ENCODE measurements at regions not wholly inside any gene's neighbourhood (a gene's known extent, or its start where the extent isn't known, plus 50 kb on each side); places are given as distances from the start of the nearest gene placed in this dataset.

DNA sequence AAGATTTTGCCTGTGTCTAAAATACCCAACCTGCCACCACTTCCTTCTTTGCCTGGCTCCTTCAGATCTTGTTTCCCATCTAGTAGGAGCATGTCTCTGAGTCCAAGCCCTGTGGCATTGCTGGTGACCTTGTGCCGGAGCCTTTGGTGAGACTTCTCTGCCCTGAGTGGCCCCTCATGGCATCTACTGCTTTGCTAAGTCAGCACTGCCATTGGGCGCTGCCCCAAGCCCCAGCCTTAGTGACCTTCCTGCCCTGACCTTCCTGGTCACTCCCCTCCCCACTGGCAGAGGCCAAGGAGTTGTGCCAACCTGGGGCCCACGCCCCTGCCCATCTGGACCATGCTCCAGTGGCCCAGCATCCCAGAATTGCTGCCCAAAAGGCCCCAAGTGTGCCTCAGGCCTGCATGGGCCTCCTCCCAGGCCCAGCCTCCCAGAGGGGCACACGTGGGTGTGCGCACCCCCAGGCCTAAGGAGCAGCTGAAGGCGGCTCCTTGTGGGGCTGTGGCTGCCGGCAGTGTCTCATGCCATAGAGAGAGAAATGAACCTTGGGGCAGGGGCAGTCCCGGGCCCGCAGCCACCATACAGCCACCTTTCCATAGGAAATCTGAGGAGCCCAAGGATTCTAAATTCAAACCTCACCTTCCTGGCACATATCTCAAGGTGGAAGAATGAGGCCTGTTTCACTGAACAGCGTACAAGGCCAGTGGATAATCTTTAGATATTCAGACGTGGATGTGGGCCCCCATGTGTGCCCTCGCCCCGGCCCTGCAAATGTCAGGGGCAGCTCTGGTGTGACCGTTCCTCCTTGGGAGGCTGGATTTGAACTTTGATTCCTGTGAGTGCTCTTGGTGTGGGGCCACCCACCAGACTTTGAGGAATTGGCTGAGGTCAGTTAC lies 100.2 kb upstream of the SLC66A3 start:
- no peak for DNase-seq
- no peak for TF ChIP-seq POLR2A (IDR thresholded peaks at IDR 0.05; ENCODE audit: low read length)

DNA sequence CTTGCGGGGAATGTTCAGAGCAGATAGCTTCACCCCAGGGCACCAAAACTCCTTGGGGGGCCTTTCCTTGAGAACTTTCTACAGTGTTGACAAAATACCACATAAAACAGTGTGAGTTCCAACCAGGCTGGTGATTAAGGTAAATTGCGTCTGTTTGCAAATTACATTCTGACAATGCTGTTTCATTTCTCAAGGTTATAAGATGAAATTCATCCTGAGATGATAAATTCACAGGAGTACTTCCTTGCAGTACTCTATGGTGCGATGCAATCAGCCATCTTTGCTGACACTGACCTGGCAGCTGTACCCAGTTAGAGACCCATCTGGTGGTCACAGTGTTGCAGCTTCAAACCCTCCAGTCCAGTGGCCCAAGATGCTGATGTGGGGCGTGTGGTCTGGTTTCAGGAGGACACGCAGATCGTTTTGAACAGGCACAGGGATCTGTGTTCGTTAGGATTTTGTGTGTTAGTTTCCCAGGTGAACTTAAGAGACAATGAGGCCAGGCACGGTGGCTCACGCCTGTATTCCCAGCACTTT lies 99.5 kb upstream of the SLC66A3 start:
- no peak for DNase-seq
- TF ChIP-seq POLR2A (IDR thresholded peaks at IDR 0.05; ENCODE audit: low read length) (no peak), GATA1 (IDR thresholded peaks at IDR 0.05; ENCODE audit: low read depth, low read length) (no peak)

DNA sequence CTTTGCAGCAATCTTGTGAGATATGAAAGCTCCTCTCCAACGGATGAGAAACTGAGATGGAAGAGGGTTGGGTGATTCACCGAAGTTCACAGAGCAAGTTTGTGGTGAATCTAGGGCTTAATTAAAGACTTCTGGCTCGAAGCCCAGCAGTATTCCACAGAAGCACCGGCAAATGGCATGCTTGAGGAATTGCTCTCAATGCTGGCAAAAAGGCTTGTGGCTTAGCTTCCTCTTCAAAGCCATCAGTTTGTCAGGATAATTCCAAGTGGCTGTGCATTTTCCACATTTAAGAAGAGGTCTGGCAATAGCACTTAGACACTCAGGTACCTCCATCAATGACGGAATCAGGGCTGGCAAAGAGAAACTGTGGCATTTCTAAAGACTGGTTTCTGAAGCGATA lies 98.7 kb upstream of the SLC66A3 start:
- TF ChIP-seq GATA1 (IDR thresholded peaks at IDR 0.05; ENCODE audit: low read depth, low read length), result no peak

DNA sequence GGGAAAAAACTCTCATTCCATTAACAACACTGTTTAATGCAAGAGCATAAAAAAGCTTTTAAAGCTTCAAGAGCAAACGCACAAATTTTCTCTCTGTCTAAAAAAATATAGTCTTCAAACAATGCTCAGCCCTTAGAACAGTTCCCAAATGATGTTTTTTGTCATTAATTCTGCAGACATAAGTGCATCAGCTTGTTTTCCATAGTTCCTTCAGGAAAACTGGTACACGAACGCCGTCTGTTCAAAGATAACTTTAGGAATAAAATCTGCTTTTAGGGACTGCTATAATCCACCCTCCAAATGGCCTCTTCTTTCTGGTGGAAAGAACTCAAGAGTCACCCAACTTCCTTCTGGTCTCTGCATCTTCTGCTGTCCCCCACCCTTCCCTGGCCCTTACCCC lies 98.2 kb upstream of the SLC66A3 start:
- no peak for DNase-seq
- TF ChIP-seq POLR2A (IDR thresholded peaks at IDR 0.05; ENCODE audit: low read length) (no peak), GATA1 (IDR thresholded peaks at IDR 0.05; ENCODE audit: low read depth, low read length) (no peak)

More for the DNA sequence above, 98.7 kb upstream of the SLC66A3 start:
- no peak for DNase-seq

DNA sequence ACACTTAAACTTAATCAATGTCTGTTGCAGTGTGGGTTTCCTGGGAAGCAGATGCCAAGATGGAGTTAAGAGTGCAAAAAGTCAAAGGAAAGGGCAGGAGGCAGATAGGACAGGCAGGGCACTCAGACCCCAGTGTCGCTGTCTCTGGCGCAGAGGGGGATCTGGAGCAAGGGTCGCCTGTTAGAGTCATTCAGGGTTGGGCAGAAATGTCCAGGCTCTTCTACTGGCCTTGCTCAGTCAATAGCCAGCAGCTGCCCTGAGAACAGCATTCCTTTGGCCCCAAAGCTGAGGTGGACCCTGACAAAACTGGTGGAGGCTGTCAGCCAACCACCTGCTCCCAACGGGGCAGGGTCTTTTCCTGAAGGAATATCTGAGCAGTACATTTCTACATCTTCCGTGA lies 97.1 kb upstream of the SLC66A3 start:
- TF ChIP-seq GATA1 (IDR thresholded peaks at IDR 0.05; ENCODE audit: low read depth, low read length) (no peak), POLR2A (IDR thresholded peaks at IDR 0.05; ENCODE audit: low read length) (no peak)
- DNase-seq, result no peak

DNA sequence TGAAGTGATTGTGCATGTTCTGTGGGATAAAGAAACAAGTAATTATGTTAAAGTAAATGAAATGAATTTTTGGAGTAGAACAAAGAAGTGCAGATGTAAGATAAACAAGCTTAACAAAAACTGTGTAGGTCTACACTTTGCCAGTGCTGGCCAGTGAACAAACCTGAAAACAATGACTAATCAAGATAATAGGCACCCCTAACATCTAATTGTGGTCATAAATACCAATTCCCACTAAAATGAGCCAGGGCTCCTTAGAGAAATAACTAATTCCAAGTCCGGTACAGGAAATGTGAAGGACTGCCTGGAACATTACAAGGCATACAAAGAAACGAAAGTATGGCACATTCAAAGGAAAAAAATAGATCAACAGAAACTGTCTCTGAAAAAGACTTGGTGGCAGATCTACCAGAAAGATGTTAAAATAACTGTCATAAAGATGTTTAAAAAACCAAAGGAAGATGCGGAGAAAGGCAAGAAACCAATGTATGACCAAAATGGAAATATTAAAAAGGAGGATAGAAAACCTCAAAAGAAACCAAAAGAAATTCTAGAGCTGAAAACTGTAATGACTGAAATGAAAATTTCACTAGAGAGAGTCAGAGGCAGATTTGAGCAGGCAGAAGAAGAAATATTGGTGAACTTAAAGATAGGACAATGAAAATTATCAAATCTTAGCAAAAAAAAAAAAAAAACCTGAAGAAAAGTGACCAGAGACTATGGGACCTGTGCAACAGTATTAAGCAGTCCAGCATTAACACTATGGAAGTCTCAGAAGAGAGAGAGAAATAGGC lies 94.7 kb upstream of the SLC66A3 start:
- DNase-seq, result no peak
- no peak for TF ChIP-seq POLR2A (IDR thresholded peaks at IDR 0.05; ENCODE audit: low read length)
- no peak for TF ChIP-seq GATA1 (IDR thresholded peaks at IDR 0.05; ENCODE audit: low read depth, low read length)

DNA sequence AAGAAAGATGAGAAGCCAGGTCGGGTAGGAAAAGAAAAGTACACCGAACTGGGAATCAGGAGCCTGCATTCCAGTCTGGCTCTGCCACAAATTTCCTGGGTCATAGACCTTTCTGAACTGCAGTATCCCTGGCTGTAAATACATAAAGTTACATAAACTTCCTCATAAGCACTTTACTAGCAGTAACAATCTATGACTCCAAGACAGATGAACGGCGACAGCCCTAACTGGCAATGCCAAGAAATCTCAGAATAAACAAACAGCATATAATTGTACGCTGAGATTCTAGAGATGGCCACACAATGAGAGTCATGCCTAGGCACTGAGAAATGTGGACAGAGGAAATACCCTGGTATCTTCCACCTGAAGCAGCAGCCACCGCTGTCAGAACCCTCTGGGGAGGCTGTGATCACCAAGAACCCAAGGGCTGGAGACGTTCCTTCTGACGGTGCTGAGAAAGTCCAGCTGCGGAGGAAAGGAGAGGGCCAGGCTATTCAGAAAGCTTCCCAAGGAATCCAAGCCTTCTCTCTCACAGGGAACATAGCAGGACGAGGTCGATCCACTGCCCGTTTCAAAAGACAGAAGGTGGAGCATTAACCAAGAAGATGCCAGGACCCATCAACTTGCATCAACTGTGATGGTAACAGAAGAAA lies 89.3 kb upstream of the SLC66A3 start:
- TF ChIP-seq GATA1 (IDR thresholded peaks at IDR 0.05; ENCODE audit: low read depth, low read length) (no peak), POLR2A (IDR thresholded peaks at IDR 0.05; ENCODE audit: low read length) (no peak)
- no peak for DNase-seq

DNA sequence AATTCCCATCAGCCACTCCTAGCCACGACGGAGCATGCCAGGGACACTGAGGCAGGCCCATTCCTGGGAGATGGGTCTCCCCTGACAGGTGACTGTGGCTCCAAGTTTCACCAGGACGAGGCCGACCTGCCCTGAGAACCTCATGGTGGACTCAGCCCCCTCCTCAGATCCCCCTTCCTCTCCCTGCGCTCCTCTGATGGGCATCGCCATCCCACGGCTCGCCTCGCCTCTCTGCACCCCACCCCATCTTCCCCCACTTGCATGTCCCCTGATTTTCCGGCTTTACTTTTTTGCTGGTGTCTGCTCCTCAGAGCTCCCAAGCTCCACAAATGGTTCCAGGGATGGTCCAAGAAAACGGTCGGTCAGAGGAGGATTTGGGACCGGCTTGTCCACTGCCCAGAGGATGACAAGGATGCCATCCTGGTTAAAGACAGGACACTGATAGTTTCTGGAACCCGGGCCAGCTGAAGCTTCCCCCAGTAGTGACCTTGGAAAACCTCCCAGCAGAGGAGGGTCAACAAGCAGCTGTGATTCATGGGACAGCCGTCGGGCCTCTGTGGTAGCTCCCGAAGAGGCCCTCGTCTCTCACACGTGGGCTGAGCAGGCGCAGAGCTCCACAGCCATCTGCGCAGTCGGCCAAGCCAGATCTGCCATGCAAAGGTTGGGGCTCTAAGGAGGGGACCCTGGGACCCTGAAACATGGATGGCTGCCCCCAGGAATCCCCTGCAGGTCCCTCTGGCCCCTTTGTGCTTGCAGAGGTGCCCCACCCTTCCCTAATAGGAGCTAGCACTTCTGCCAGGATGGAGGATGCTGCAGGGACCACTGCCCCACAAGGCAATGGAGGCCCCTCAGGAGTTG lies 87.8 kb upstream of the SLC66A3 start:
- DNase-seq, result no peak
- no peak for TF ChIP-seq POLR2A (IDR thresholded peaks at IDR 0.05; ENCODE audit: low read length)
- TF ChIP-seq GATA1 (IDR thresholded peaks at IDR 0.05; ENCODE audit: low read depth, low read length), result no peak

DNA sequence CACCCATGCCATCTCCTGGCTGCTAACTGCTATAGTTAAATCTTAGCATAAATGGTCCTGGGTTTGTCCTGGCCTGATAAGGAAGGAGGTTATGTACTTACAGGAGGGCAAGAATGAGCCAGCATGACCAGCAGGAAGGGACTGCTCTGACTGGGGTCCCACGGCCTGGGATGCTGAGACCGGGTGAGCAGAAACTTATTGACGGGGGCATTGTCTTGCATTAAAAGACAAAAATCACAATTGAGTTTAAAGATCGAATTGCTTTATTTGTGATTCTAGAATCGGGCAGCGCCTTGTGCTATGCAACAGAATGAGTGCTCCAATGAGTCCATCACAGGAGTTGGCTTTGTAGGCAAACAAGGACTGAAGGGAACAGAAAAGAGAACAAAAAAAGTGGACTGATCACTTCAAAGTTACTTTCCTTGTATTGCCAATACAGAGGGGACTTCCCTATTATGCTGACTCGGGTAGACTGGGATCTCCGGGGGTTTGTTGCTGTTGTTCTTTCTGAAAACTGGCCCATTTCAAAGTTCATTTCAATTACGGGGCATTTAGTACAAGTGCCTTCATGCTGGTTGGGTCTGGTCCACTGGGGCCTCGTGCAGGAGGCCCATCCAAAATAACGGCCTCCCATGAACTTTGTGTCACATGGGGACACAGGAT lies 87.1 kb upstream of the SLC66A3 start:
- no peak for DNase-seq
- TF ChIP-seq GATA1 (IDR thresholded peaks at IDR 0.05; ENCODE audit: low read depth, low read length), result no peak
- no peak for TF ChIP-seq POLR2A (IDR thresholded peaks at IDR 0.05; ENCODE audit: low read length)

DNA sequence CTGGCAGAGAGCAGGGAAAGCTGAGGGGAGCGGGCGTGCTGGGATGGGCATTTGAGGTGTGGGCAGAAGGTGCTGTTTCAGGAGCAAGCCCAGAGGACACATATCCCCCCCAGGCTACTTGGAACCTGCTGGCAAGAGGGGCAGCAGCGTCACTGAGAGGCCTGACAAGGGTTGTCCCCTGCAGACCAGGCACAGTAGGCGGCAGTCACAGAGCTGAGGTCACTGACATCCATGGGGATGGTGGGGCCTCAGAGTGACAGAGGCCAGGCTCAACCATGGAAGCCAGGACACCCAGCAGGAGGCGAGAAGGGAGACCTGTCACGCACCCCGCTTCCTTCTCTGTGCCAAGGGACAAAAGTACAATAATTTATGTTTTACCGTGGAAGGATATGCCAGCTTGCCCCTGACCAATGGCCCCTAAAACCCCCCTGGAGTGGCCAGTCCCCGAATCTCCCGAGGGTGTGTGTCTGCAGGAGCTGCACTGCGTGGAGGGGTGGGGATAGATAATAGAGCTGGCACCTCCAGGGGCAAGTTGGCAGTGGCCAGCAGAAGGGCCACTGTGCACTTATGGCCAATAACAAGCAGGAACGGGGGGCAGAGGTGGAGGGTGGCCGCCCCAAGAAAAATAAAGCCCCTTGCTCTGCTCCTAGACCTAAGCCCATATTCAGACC lies 86.3 kb upstream of the SLC66A3 start:
- no peak for DNase-seq
- TF ChIP-seq GATA1 (IDR thresholded peaks at IDR 0.05; ENCODE audit: low read depth, low read length) (no peak), POLR2A (IDR thresholded peaks at IDR 0.05; ENCODE audit: low read length) (no peak)

DNA sequence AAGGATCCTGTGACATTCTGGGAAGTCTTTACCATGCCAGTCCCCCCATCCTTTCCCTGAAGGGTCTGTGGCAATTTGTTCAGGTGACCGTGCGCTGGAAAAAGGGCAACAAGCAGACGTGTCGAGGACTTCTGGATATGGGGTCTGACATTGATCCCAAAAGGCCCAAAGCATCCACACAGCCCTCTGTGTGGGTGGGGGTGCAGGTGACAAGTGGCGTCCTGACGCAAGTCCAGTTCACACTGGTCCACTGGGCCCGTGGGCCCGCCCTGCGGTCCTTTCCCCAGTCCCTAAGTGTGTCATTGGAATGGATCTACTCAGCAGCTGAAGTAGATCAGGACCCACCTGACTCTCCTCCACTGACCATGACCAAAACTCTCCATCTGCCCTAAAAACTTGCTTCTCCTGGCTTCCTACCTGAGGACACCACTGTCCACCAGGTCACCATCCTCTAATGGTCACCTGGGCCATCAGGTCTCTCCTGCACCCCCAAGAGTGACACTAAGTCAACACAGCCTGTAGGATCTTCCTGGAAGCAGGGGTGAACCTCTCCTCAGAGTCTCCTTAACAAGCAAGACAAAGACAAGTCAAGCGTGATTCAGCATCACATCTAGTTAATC lies 85.6 kb upstream of the SLC66A3 start:
- no peak for TF ChIP-seq GATA1 (IDR thresholded peaks at IDR 0.05; ENCODE audit: low read depth, low read length)
- TF ChIP-seq POLR2A (IDR thresholded peaks at IDR 0.05; ENCODE audit: low read length), result no peak
- DNase-seq, result no peak

DNA sequence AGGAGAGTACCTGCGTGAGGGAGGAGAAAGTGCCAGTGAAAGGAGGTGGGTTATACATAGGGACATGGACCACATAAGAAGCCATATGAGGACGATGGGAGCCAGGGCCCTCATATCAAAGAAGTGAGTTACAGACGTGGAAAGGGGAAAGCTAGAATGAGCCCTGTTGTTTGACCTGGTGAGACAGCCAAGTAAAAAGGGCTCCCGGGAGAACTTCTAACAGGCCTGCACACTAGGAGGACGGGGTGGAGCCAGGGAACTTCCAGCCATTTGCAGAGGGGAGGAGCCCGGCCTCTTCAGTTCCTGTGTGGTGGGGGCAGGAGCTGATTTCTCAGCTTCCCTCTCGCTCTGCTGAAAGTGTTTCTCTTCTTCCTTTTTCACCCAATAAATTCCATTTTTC lies 84.1 kb upstream of the SLC66A3 start:
- no peak for TF ChIP-seq GATA1 (IDR thresholded peaks at IDR 0.05; ENCODE audit: low read depth, low read length)
- no peak for TF ChIP-seq POLR2A (IDR thresholded peaks at IDR 0.05; ENCODE audit: low read length)
- no peak for DNase-seq

All from erythroblast (primary cell).